SK-N-MC (cell line): ENCODE measurements at regions not wholly inside any gene's neighbourhood (a gene's known extent, or its start where the extent isn't known, plus 50 kb on each side); places are given as distances from the start of the nearest gene placed in this dataset.
"Not testable (repeated sequence)": the region's sequence is repeated elsewhere in the genome, so short reads cannot be mapped to it uniquely, and the experiment has no call there.

ENCODE experiments used
- DNase-seq: peaks from one replicate; pipeline ENCODE4 v3.0.0-alpha.2; 2011; ENCODE audit warnings: low read depth, low spot score
- H3K27ac ChIP-seq: fragments of 200-600 bp; sonication (generic); 2 replicates; pipeline ENCODE4 v1.5.1; 2016; ENCODE audit warnings: mixed run types
- H3K36me3 ChIP-seq: fragments of 200-600 bp; sonication (generic); 2 replicates; pipeline ENCODE4 v1.6.1; 2017; ENCODE audit warnings: antibody characterized with exemption, low read length, mixed read lengths; ENCODE audit not compliant: insufficient read depth
- H3K4me3 ChIP-seq: fragments of 200-600 bp; sonication (generic); 2 replicates; pipeline ENCODE4 v1.5.1; 2016
- H3K9ac ChIP-seq: fragments of 200-600 bp; sonication (generic); 2 replicates; pipeline ENCODE4 v1.8.0; 2017; ENCODE audit warnings: mixed run types, mixed read lengths; ENCODE audit not compliant: insufficient read length
- H3K9me3 ChIP-seq: fragments of 200-600 bp; sonication (generic); 2 replicates; pipeline ENCODE4 v1.6.1; 2017; ENCODE audit warnings: low read depth, mild to moderate bottlenecking, antibody characterized with exemption, low read length, moderate library complexity, mixed read lengths
- EZH2 ChIP-seq: fragments of 200-600 bp; sonication (generic); IDR thresholded peaks from one replicate; pipeline ENCODE4 v1.6.1; 2017; ENCODE audit warnings: antibody characterized with exemption
- FOXP2 ChIP-seq: optimal IDR thresholded peaks from 2 replicates; pipeline ENCODE3; 2011; ENCODE audit warnings: mild to moderate bottlenecking, moderate library complexity; ENCODE audit not compliant: insufficient read depth; ENCODE audit errors: extremely low read length, control extremely low read depth
- POLR2AphosphoS5 ChIP-seq: IDR thresholded peaks from 2 replicates; pipeline ENCODE4 v1.6.1; 2012; ENCODE audit warnings: mild to moderate bottlenecking, low read depth, low read length, borderline replicate concordance

DNA sequence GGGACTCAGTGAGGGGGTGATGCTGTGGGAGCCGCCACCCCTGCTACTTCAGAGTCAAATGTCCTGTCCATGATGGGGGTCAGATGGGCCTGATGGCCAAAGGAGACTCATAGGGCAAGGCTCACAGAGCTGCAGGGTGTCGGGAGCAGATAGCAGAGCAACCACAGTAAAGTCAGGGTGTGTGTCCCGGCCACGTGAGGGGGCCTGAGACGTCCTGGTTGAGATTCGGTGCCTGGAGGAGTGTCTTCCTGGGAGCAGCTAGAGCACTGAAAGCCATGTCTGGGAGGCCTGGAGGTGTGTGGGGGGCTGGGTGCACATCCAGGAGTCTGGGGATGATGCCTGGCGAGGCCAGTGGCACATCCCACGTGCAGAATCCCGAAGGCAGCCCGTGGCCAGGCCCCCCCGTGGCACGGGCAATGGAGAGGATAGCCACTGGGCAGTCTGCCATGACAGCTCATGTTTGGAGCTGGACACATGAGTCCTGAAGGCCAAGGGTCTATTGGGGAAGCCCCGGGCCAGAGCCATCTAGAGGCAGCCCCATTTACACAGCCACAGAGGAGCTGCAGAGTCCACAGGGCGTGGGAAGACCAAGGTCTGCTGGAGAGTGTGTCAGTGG, 308.0 kb upstream of the SFSWAP start:
- H3K36me3 ChIP-seq = no peaks in the 10 kb centered on the region
- H3K4me3 ChIP-seq = no peak overlapping the region

DNA sequence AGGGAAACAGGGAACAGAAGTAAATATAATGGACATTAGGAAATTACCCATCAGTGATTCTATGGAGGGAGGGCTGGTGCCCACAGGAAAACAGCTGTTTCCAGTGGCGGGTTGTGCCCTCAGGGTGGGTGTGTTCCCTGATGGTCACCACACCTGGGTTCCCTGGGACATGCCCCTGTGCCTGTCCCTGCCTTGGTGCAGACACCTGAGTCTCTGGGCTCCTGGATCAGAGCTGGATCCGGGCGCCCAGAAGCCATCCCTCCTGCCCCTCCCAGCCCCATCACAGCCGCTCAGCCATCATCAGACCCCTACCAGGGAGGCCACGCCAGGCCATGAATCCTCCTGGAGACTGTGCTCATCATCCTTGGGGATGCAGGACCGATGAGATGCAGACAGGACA, 307.2 kb upstream of the SFSWAP start:
- no peaks in the 10 kb centered on the region for H3K36me3 ChIP-seq
- no peak overlapping the region for H3K27ac ChIP-seq
- TF ChIP-seq FOXP2 = no peak
- TF ChIP-seq POLR2AphosphoS5 = no peak
- TF ChIP-seq EZH2 = no peak
- no peak overlapping the region for H3K9ac ChIP-seq
- no peak overlapping the region for H3K4me3 ChIP-seq
- H3K9me3 ChIP-seq = no peaks in the 10 kb centered on the region
- DNase-seq = no peak

More for the DNA sequence above, 308.0 kb upstream of the SFSWAP start:
- H3K27ac ChIP-seq = no peak overlapping the region
- no peak overlapping the region for H3K9ac ChIP-seq
- H3K9me3 ChIP-seq = no peaks in the 10 kb centered on the region
- TF ChIP-seq POLR2AphosphoS5 (no peak), FOXP2 (no peak)
- DNase-seq = no peak

- TF ChIP-seq POLR2AphosphoS5 (no peak), FOXP2 (no peak), EZH2 (no peak)
- Histone ChIP-seq H3K27ac (no peak overlapping the region), H3K9ac (no peak overlapping the region), H3K4me3 (no peak overlapping the region), H3K9me3 (no peaks in the 10 kb centered on the region), H3K36me3 (no peaks in the 10 kb centered on the region)
- no peak for DNase-seq
These were observed 306.2 kb upstream of the SFSWAP start for GRCh38 chr12:131404705-131405104.

GRCh38 chr12:131407221-131408035, 303.5 kb upstream of the SFSWAP start:
- DNase-seq = no peak
- Histone ChIP-seq H3K27ac (no peak overlapping the region), H3K9me3 (no peaks in the 10 kb centered on the region), H3K4me3 (no peak overlapping the region), H3K36me3 (no peaks in the 10 kb centered on the region), H3K9ac (no peak overlapping the region)
- TF ChIP-seq EZH2 = no peak
- no peak for TF ChIP-seq POLR2AphosphoS5
- no peak for TF ChIP-seq FOXP2

DNA sequence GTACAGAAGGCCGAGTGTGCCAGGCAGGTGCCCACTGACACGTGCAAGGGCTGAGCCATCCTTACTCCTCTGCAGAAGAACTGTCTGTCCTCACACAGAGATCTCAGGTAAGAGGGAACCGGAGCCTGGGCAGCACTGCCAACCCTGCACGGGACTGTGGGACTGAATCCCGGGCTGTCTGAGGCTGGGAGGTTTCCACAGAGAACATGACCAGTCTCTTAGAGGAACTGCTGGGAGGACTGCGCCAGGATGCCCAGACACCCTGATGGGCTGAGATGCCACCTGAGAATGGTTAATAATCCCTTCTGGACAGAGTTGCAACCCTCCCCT, 302.9 kb upstream of the SFSWAP start:
- no peak for DNase-seq
- Histone ChIP-seq H3K9me3 (no peaks in the 10 kb centered on the region), H3K9ac (no peak overlapping the region), H3K36me3 (no peaks in the 10 kb centered on the region), H3K27ac (no peak overlapping the region), H3K4me3 (no peak overlapping the region)
- TF ChIP-seq POLR2AphosphoS5 = no peak
- TF ChIP-seq EZH2 = no peak
- TF ChIP-seq FOXP2 = no peak

- TF ChIP-seq POLR2AphosphoS5 (no peak), EZH2 (no peak), FOXP2 (no peak)
- Histone ChIP-seq H3K9ac (no peak overlapping the region), H3K36me3 (no peaks in the 10 kb centered on the region), H3K9me3 (no peaks in the 10 kb centered on the region), H3K27ac (no peak overlapping the region), H3K4me3 (no peak overlapping the region)
- no peak for DNase-seq
These were observed 302.4 kb upstream of the SFSWAP start for GRCh38 chr12:131408484-131408883.

DNA sequence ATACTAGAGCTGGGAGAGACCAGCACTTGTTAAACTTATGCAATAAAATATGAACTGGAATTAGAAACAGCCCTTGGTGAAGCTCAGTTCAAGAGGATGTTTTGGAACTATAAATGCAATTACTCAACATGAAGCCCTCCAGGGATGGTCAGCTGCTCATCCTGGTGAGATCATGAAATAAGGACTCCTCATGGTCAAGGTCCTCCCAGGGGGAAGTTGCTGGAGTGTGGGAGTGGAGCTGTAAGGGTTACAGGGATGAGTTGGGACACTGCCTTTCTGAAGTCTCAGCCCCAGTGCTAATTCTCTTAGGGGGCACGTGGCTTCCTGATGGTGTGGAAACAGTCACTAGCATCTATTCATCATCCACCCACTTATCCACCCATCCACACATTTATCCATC, 301.7 kb upstream of the SFSWAP start:
- no peak for TF ChIP-seq FOXP2
- TF ChIP-seq POLR2AphosphoS5 = no peak
- no peak for TF ChIP-seq EZH2
- Histone ChIP-seq H3K9ac (no peak overlapping the region), H3K4me3 (no peak overlapping the region), H3K9me3 (no peaks in the 10 kb centered on the region), H3K27ac (no peak overlapping the region), H3K36me3 (no peaks in the 10 kb centered on the region)
- DNase-seq = no peak

- H3K27ac ChIP-seq, H3K4me3 ChIP-seq, H3K9ac ChIP-seq, H3K9me3 ChIP-seq, H3K36me3 ChIP-seq, DNase-seq: not testable (repeated sequence)
These were observed 299.1 kb upstream of the SFSWAP start for GRCh38 chr12:131411827-131412226.

DNA sequence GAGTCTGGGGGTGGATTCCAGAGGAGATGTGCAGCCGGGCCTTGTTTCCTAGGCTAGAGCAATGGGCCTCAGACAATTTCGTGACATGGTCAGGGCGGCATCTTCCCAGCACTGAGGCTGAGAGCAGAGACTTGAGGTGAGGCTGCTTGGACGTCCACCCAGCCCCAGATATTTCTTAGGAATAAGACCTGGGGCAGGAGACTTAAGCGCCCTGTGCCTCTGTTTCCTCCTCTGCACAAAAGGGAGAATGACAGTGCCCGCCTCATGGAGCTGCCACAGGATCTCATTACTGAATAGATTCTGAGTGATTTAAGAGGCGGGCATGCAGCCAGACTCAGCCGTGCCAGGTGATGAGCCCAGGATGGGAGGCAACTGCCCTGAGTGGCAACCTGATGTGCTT, 297.9 kb upstream of the SFSWAP start:
- Histone ChIP-seq H3K9ac (no peak overlapping the region), H3K9me3 (no peaks in the 10 kb centered on the region), H3K27ac (no peak overlapping the region), H3K36me3 (no peaks in the 10 kb centered on the region), H3K4me3 (no peak overlapping the region)
- no peak for DNase-seq
- TF ChIP-seq EZH2 (no peak), FOXP2 (no peak), POLR2AphosphoS5 (no peak)
